ENCODE measurements at regions not wholly inside any gene's neighbourhood (a gene's known extent, or its start where the extent isn't known, plus 50 kb on each side); places are given as distances from the start of the nearest gene placed in this dataset.
"Not testable (repeated sequence)": the region's sequence is repeated elsewhere in the genome, so short reads cannot be mapped to it uniquely, and the experiment has no call there.

DNA sequence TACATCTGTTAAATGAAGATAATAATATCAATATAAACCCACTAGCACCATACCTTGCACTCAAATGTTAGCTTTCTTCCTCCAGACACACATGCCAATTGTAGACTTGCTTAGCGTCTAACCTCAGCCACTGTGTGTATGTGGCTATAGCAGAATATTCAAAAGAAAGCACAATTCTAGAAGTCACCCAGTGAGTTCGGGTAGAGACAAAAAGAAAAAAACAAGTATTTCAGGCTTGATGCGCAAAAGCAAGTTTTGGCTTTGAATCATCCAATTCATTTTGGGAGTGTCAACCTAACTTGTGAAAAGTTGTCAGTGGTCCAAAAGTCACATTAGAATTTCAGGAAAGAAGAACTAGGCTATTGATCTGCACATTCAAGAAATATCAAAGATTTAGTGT is 167.4 kb downstream of the PRELID2 start:
- DNase-seq = no peak
- no peak overlapping the region for H3K4me3 ChIP-seq
- no peaks in the 10 kb centered on the region for H3K27me3 ChIP-seq
- no peaks in the 10 kb centered on the region for H3K9me3 ChIP-seq
- no peaks in the 10 kb centered on the region for H3K36me3 ChIP-seq

DNA sequence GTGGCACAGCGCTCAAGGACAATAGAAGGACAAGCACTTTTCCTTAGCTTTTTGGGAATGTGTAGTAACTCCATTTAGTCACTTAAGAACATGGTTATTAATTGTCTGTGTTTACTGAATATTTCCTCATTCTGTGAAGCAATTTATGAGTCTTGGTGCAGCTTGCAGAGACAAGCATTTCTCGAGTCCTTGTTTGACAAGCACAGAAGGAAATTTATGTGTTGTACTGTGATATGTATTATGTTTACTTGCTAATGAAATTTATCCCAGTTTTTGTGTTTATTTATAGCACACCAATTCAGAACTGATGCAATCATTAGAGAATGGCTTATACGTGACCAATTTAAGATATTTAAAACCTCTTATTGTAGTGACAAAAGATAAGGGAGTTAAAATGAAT is 168.6 kb downstream of the PRELID2 start:
- no peaks in the 10 kb centered on the region for H3K36me3 ChIP-seq
- no peaks in the 10 kb centered on the region for H3K27me3 ChIP-seq
- no peak for DNase-seq
- no peaks in the 10 kb centered on the region for H3K9me3 ChIP-seq
- no peak overlapping the region for H3K4me3 ChIP-seq

DNA sequence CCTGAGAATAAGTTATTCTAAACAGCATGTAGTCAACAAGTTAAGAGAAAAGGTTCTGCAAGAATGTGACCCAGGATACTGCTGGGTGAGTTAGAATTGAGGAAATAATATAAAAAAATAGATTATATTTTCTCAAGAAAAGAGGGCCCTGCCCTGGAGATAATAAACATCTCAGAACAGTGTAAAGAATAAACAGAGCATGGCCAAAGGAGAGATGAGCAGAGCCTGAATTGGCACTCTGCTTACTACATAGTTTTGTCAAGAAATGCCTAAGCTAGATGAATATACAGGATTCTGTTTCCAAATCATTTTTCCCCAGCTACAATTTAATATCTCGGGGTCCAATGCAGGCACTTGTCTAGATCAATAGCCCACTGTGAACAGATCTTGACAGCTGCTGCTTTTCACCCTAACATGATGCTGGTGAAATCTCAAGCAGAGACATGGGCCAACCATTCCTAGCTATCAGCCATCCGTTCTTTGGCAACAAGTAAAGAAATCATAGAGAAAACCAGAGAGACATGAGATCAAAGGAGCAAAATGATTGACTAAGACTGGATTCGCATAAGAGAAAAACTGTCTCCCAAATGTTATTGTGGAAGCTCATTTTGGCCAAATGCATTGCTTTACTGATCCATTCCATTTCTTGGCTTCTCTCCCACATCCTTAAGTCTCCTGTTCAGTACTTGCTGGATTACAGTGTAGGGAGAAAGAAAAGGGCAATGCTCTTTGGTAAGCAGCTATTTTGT is 173.2 kb downstream of the PRELID2 start:
- no peak for DNase-seq
- Histone ChIP-seq H3K4me3 (no peak overlapping the region), H3K36me3 (no peaks in the 10 kb centered on the region), H3K9me3 (no peaks in the 10 kb centered on the region; the same call in 1 of the 2 replicates), H3K27me3 (no peaks in the 10 kb centered on the region)

DNA sequence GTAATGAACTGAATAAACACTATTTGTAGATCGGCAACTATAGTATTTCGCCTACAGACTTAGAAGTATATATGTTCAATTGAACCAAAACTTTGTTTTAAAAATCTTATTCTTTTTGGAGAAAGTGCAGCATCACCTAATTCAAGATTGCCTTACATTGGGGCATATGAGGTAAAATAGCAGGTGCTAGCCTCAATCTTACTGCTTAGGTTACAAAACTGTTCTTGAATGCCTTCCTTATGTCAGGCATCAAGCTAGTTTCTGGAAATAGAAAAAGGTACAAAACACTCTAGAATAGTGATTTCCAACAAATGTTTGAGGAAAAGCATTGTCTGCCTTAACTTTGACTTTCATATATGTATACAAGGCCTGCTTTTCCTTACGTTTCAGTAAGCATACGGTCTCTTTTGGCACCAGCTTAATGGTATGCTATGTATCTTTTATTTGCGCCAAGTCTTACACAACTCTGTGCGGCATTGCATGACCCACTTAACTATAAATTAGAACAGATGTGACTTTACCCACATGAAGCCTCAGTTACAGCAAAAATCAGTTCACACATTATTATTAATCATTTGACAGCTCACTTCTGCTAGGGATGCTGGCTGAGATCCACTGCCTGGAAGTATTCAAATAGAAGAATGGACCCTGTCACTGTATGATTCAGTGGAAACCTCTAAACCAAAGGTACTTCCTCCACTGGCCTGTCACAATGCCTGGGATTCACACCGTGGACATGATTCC is 174.1 kb downstream of the PRELID2 start:
- H3K9me3 ChIP-seq = no peaks in the 10 kb centered on the region; the same call in 1 of the 2 replicates
- H3K4me3 ChIP-seq = no peak overlapping the region
- H3K36me3 ChIP-seq = no peaks in the 10 kb centered on the region
- H3K27me3 ChIP-seq = no peaks in the 10 kb centered on the region
- peak; percentile 44 for DNase-seq

DNA sequence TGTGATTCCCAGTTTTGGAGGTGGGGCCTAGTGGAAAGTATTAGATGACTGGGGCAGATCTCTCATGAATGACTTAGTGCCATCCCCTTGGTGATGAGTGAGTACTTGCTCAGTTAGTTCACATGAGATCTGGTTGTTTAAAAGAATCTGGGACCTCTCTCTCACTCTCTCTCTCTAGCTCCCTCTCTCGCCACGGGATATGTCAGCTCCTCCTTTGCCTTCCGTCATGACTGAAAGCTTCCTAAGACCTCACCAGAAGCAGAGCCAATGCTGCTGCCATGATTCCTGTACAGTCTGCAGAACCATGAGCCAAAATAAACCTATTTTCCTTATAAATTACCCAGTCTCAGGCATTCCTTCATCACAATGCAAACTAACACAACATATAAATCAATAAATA is 176.7 kb downstream of the PRELID2 start:
- H3K4me3 ChIP-seq = no peak overlapping the region
- no peaks in the 10 kb centered on the region for H3K27me3 ChIP-seq
- no peak for DNase-seq
- H3K36me3 ChIP-seq = no peaks in the 10 kb centered on the region
- peaks cover 10% of the 10 kb centered on the region for H3K9me3 ChIP-seq

DNA sequence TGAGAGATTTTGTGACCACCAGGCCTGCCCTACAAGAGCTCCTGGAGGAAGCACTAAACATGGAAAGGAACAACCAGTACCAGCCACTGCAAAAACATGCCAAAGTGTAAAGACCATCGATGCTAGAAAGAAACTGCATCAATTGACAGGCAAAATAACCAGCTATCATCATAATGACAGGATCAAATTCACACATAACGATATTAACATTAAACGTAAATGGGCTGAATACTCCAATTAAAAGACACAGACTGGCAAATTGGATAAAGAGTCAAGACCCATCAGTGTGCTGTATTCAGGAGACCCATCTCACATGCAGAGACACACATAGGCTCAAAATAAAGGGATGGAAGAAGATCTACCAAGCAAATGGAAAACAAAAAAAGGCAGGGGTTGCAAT is 182.4 kb downstream of the PRELID2 start:
- H3K4me3 ChIP-seq, DNase-seq, H3K36me3 ChIP-seq, H3K27me3 ChIP-seq: not testable (repeated sequence)
- peaks cover 21% of the 10 kb centered on the region for H3K9me3 ChIP-seq

DNA sequence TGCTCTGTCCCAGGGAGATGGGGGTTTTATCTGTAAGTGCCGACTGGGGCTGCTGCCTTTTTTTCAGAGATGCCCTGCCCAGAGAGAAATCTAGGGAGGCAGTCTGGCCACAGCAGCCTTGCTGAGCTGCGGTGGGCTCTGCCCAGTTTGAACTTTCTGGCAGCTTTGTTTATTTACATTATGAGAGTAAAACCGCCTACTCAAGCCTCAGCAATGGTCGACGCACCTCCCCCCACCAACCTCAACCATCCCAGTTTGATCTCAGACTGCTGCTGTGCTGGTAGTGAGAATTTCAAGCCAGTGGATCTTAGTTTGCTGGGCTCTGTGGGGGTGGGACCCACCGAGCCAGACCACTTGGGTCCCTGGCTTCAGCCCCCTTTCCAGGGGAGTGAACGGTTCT is 188.0 kb downstream of the PRELID2 start:
- not testable (repeated sequence) for H3K9me3 ChIP-seq, H3K27me3 ChIP-seq, H3K4me3 ChIP-seq, H3K36me3 ChIP-seq, DNase-seq

DNA sequence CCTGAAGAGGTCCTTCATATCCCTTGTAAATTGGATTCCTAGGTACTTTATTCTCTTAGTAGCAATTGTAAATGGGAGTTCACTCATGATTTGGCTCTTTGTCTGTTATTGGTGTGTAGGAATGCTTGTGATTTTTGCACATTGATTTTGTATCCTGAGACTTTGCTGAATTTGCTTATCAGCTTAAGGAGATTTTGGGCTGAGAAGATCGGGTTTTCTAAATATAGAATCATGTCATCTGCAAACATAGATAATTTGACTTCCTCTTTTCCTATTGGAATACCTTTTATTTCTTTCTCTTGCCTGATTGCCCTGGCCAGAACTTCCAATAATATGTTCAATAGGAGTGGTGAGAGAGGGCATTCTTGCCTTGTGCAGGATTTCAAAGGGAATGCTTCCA is 191.9 kb downstream of the PRELID2 start:
- not testable (repeated sequence) for H3K4me3 ChIP-seq, H3K36me3 ChIP-seq, DNase-seq, H3K27me3 ChIP-seq, H3K9me3 ChIP-seq

DNA sequence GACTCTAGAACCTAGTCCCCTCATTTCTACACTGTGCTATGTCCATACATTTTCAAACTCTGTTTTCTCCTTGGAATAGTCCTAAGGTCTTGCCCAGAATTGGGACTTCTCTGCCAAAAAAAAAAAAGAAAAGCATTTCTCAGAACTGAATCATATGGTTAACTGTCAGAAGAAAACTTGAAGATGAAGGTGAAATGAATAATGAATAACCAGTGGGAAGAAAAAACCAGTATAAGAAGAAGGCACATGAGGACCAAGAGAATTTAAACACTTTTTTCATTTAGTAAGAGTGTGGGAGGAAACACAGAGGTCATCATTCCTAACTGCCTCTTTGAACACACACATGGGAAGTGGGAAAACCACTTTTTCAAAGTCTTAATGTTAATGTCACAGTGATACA is 197.7 kb downstream of the PRELID2 start:
- DNase-seq = no peak

DNA sequence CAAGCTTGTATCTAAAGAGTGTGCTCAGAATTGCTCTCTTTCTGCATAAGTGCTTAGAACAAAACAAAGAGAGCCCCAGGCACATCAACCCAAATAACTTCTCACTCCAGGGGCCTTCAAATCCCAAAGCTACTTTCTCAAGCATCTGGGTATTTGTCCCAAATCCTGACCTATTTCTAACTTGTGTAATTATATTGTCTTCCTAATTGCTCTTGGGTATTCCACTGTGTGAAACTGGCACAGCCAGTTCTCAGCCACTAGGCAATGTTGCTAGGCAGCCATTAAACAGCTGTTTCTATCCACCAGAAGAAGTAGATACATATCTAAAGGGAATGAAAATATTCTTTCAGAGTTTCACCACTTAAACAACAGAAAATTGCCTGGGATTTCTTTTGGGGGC is 198.8 kb downstream of the PRELID2 start:
- Histone ChIP-seq H3K9me3 (no peaks in the 10 kb centered on the region), H3K36me3 (no peaks in the 10 kb centered on the region), H3K27me3 (no peaks in the 10 kb centered on the region), H3K4me3 (no peak overlapping the region)
- no peak for DNase-seq

More for the DNA sequence above, 197.7 kb downstream of the PRELID2 start:
- Histone ChIP-seq H3K4me3 (no peak overlapping the region), H3K27me3 (no peaks in the 10 kb centered on the region), H3K36me3 (no peaks in the 10 kb centered on the region), H3K9me3 (no peaks in the 10 kb centered on the region)

DNA sequence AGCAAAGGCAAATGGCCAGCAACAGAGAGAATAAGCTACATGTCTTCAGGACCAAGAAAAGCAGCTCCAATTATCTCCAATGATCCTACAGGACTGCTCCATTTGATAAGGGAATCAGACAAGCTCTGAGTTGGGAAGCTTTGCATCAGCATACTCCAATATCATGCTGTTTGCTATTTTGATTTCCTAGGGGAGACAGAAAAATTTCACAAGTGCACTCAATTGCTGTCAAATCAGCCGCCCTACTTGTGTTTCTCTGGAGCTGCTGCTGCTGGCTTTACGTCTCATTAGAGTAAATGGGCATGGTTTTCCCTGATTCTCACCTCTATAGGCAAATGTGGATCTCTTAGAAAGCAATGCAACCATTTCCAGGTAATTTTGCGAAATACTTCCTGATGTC is 201.7 kb downstream of the PRELID2 start:
- no peaks in the 10 kb centered on the region for H3K36me3 ChIP-seq
- no peaks in the 10 kb centered on the region for H3K9me3 ChIP-seq
- no peak for DNase-seq
- no peaks in the 10 kb centered on the region for H3K27me3 ChIP-seq
- no peak overlapping the region for H3K4me3 ChIP-seq

DNA sequence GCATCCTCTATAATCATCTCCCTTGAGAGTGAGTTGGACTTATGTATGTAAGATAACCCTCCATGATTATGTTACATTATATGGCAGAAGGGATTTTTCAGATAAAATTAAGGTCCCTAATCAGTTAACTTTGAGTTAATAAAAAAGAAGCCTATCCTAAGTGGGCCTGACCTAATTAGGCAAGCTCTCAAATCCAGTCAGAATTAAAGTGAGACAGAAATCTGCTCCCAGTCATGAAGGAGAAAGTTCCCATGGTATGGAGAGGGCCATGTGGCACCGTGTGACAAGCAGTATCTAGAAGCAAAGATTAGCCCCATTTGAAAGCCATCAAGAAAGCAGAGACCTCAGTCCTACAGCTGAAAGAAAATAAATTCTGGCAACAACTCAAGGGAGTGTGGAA is 202.4 kb downstream of the PRELID2 start:
- H3K4me3 ChIP-seq = no peak overlapping the region
- no peaks in the 10 kb centered on the region for H3K9me3 ChIP-seq
- H3K27me3 ChIP-seq = no peaks in the 10 kb centered on the region
- no peaks in the 10 kb centered on the region for H3K36me3 ChIP-seq
- DNase-seq = no peak

DNA sequence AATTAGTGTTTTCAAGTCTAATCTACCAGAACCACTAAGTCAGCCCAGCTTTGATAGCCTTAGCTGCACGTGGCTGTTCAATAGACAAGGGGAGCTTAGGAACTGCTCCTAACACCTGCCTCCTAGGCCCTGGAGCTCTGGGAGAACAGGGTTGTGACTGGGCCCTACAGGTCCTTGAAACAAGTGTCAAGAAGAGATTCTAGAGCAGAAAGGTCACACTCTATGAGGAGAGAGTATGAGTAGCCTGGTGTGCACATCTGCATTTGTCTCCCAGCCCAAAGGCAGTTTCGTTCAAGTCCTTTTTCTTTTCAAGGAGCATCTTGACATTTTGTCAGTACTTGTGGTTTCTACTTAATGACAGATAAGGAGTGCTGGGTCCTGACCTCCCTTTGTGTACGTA is 206.1 kb downstream of the PRELID2 start:
- Histone ChIP-seq H3K4me3 (no peak overlapping the region), H3K36me3 (no peaks in the 10 kb centered on the region), H3K27me3 (no peaks in the 10 kb centered on the region), H3K9me3 (peaks cover 2% of the 10 kb centered on the region; the same call in 1 of the 2 replicates)
- DNase-seq = no peak

DNA sequence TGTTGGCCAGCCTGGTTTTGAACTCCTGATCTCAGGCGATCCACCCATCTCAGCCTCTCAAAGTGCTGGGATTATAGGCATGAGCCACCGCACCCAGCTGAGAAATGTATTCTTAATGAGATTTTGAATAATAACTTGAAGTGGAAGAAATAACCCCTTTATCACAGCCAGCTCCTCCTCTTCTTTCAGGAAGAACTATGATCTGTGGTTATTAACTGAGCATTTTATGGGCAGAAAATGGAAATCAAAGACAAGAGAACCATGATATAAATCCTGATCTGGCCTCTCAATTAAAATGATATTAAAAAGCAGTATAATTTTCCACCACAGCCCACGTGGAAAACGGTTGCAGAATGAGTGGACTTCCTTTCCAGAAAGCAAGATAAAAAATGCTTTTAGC is 206.6 kb downstream of the PRELID2 start:
- Histone ChIP-seq H3K9me3 (peaks cover 7% of the 10 kb centered on the region; the same call in 1 of the 2 replicates), H3K4me3 (no peak overlapping the region), H3K27me3 (no peaks in the 10 kb centered on the region), H3K36me3 (no peaks in the 10 kb centered on the region)
- DNase-seq = no peak

DNA sequence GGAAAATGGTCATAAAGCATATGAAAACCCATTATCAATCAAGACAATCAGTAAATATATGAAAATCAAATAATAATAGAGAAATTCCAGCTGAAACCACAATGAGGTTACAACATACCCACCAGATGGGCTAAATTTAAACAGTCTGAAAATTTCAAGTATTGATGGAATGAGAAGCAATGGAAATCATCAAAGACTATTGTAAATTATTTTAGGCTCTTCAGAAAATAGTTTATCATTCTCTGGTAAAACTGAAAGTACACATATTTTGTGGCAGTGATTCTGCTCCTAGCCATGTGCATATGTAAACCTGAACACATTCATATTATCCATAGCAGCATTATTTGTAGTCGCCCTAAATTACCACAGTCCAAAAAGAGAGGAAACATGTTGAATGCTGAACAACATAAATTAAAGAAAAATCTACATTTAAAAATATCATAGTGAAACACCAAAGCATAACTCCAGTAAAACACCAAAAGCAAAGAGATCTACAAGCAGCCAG is 215.3 kb downstream of the PRELID2 start:
- Histone ChIP-seq H3K4me3 (no peak overlapping the region), H3K36me3 (no peaks in the 10 kb centered on the region), H3K9me3 (peaks cover 9% of the 10 kb centered on the region; the same call in 1 of the 2 replicates), H3K27me3 (no peaks in the 10 kb centered on the region)
- DNase-seq = no peak

DNA sequence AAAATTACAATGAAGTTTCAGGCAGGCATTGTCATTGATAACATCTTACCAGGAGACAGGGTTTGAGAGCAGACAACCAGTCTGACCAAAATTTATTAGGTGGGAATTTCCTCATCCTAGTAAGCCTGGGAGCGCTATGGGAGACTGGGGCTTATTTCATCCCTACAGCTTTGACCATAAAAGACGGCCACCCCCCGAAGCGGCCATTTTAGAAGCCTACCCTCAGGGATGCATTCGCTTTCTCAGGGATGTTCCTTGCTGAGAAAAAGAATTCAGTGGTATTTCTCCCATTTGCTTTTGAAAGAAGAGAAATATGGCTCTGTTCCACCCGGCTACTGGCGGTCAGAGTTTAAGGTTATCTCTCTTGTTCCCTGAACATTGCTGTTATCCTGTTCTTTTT is 218.4 kb downstream of the PRELID2 start:
- not testable (repeated sequence) for H3K9me3 ChIP-seq, H3K36me3 ChIP-seq, H3K4me3 ChIP-seq, H3K27me3 ChIP-seq, DNase-seq

DNA sequence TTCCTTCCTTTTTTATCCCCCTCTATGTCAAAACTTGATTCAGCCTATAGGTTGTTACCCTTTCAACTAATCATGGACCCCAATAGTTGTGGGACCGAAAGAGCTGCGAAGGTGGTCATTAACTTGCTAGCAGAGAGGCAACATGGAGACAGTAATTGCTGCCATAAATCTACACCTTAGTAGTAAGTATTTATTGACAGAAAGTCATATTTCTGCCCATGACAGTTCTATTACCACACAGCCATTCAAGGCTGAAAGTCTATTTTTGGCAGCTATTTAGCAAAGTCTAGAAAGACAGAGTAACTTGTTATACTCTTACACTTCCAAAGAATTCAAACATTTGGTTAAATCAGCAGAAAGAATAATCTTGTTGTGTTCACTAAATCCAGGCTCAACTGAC is 236.2 kb downstream of the PRELID2 start:
- no peaks in the 10 kb centered on the region for H3K36me3 ChIP-seq
- H3K4me3 ChIP-seq = no peak overlapping the region
- no peaks in the 10 kb centered on the region for H3K27me3 ChIP-seq
- no peak for DNase-seq
- H3K9me3 ChIP-seq = no peaks in the 10 kb centered on the region

DNA sequence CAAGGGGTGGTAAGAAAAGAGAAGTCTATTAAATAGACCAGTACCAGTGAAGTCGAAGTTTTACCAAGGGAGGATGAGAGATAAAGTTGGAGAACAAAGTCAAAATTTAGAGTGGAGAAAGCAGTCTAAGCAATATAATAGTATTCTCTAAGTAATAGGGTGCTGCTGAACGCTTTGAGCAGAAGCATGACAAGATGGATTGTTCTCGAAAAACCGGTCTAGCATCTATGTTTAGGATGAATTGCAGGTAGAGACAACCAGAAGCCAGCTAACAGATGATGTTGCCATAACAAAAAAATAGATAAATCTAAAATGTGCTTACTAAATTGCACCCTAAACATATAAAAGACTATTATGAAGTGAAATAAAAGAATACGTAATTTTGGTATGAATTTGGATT is 237.0 kb downstream of the PRELID2 start:
- no peak overlapping the region for H3K4me3 ChIP-seq
- no peaks in the 10 kb centered on the region for H3K9me3 ChIP-seq
- no peaks in the 10 kb centered on the region for H3K27me3 ChIP-seq
- DNase-seq = no peak
- H3K36me3 ChIP-seq = no peaks in the 10 kb centered on the region

Data from MG63 (cell line).